A673 (cell line): ENCODE measurements at regions not wholly inside any gene's neighbourhood (a gene's known extent, or its start where the extent isn't known, plus 50 kb on each side); places are given as distances from the start of the nearest gene placed in this dataset.
"Not testable (repeated sequence)": the region's sequence is repeated elsewhere in the genome, so short reads cannot be mapped to it uniquely, and the experiment has no call there.

Source experiments
- BruUV-seq: library from RNA; stranded (reverse); fragments of 400-500 nt; replicated peaks from 2 replicates; lab custom pipeline; 2021; lab: Mats Ljungman, UMichigan
- CTCF ChIA-PET: fragments of 300-600 bp; sonication (Branson Sonifier 250); formaldehyde crosslinking; loops from one replicate; lab custom pipeline; 2022; ENCODE audit warnings: antibody characterized with exemption; lab: Charles Lee
- POLR2A ChIA-PET: fragments of 300-600 bp; sonication (Branson Sonifier 250); formaldehyde crosslinking; loops from one replicate; lab custom pipeline; 2022; ENCODE audit warnings: antibody characterized with exemption; ENCODE audit not compliant: low non-redundant PET; lab: Charles Lee
- DNase-seq: peaks from one replicate; pipeline ENCODE4 v3.0.0-alpha.2; 2015; ENCODE audit warnings: low spot score
- H3K27ac ChIP-seq: fragments of 200-600 bp; sonication (generic); 2 replicates; pipeline ENCODE4 v1.5.1; 2016; ENCODE audit warnings: mixed run types, low read depth, mild to moderate bottlenecking, mixed read lengths, antibody characterized with exemption, low read length; ENCODE audit not compliant: poor library complexity, severe bottlenecking
- H3K27me3 ChIP-seq: fragments of 200-600 bp; sonication (generic); replicated peaks from 2 replicates; pipeline ENCODE4 v1.6.1; 2017; ENCODE audit warnings: mixed run types, low read depth, mild to moderate bottlenecking, mixed read lengths, antibody characterized with exemption, low read length; ENCODE audit not compliant: insufficient read depth, poor library complexity
- H3K36me3 ChIP-seq: fragments of 200-600 bp; sonication (generic); 2 replicates; pipeline ENCODE4 v1.6.1; 2016; ENCODE audit warnings: mixed run types, mild to moderate bottlenecking, mixed read lengths, antibody characterized with exemption, low read length; ENCODE audit not compliant: insufficient read depth, poor library complexity, severe bottlenecking
- H3K4me1 ChIP-seq: fragments of 200-600 bp; sonication (generic); 2 replicates; pipeline ENCODE4 v1.6.1; 2017; ENCODE audit warnings: mixed run types, mild to moderate bottlenecking, mixed read lengths, antibody characterized with exemption, low read length; ENCODE audit not compliant: insufficient read depth, poor library complexity, severe bottlenecking
- H3K4me3 ChIP-seq: fragments of 200-600 bp; sonication (generic); 2 replicates; pipeline ENCODE4 v1.5.1; 2016; ENCODE audit warnings: low read depth, mixed run types, mild to moderate bottlenecking, mixed read lengths, low read length; ENCODE audit not compliant: poor library complexity, severe bottlenecking
- H3K9me3 ChIP-seq: fragments of 200-600 bp; sonication (generic); 2 replicates; pipeline ENCODE4 v1.6.1; 2016; ENCODE audit warnings: mixed run types, low read depth, mild to moderate bottlenecking, mixed read lengths, antibody characterized with exemption, low read length; ENCODE audit not compliant: poor library complexity, severe bottlenecking
- EZH2 ChIP-seq: fragments of 200-600 bp; sonication (generic); IDR thresholded peaks from 2 replicates; pipeline ENCODE4 v1.6.1; 2017; ENCODE audit warnings: borderline replicate concordance, low read depth, mild to moderate bottlenecking, mixed read lengths, antibody characterized with exemption, low read length; ENCODE audit not compliant: poor library complexity, severe bottlenecking
- intact Hi-C: fragments of 100-400 bp; cut with micrococcal nuclease; formaldehyde crosslinking; loops from one replicate; pipeline ENCODE4 v1.10.0; 2022; ENCODE audit not compliant: unreplicated experiment
- TF ChIP-seq, protein P1 (sequence below): fragments of 300-800, 200-600 bp; sonication (generic); conservative IDR thresholded peaks from 2 replicates; pipeline ENCODE4 v1.5.1; 2017; ENCODE audit warnings: low read depth, mild to moderate bottlenecking, antibody characterized with exemption, low read length, moderate library complexity, mixed read lengths

DNA sequence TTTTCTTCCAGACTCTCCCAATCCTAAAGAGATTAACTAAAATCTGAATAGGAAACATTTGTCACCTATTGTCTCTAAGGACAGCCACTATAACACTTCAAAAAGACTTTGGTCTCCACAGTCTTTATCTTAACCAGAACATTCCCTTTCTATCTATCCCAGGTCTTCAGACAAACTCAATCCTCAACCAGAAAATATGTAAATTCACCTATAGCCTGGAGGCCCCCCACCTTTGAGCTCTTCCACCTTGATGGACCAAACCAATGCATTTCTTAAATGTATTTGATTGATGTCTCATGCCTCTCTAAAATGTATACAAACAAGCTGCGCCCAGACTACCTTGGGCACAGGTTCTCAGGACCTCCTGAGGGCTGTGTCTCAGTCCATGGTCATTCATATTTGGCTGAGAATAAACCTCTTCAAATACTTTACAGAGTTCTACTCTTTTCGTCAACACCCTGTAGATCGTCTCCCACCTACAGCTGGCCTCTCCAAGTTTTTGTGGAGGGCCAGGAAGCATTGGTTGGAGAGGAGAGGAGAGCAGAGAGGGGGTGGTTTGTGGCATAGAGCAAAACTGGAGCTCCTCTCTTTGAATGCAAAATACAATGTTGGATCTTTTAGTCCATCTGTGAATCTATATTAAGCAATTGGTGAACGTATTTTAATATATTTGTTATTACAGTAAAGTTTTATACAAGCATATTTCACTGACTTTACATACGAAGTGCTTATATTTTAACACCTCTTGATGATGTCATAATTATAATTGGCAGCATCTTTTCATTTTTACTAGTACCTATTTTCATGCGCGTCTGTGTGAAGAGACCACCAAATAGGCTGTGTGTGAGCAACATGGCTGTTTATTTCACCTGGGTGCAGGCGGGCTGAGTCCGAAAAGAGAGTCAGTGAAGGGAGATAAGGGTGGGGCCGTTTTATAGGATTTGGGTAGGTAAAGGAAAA is 230.7 kb upstream of the DUSP10 start:
- no peak for DNase-seq
- TF ChIP-seq EZH2, result no peak
- TF ChIP-seq, protein P1, sequence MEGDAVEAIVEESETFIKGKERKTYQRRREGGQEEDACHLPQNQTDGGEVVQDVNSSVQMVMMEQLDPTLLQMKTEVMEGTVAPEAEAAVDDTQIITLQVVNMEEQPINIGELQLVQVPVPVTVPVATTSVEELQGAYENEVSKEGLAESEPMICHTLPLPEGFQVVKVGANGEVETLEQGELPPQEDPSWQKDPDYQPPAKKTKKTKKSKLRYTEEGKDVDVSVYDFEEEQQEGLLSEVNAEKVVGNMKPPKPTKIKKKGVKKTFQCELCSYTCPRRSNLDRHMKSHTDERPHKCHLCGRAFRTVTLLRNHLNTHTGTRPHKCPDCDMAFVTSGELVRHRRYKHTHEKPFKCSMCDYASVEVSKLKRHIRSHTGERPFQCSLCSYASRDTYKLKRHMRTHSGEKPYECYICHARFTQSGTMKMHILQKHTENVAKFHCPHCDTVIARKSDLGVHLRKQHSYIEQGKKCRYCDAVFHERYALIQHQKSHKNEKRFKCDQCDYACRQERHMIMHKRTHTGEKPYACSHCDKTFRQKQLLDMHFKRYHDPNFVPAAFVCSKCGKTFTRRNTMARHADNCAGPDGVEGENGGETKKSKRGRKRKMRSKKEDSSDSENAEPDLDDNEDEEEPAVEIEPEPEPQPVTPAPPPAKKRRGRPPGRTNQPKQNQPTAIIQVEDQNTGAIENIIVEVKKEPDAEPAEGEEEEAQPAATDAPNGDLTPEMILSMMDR, result no peak
- H3K4me3 ChIP-seq, result no peak overlapping the region
- POLR2A ChIA-PET, result no interaction called here
- no peaks in the 10 kb centered on the region for H3K36me3 ChIP-seq
- H3K27me3 ChIP-seq, result no peaks in the 10 kb centered on the region
- CTCF ChIA-PET, result interaction anchor here (0.6 kb wide), 1 partner anchor 10 kb away, joined by 3 read pairs; no protein-coding TSS in a partner anchor
- intact Hi-C loops, result no loop called here
- BruUV-seq, result no TSS peak
- H3K9me3 ChIP-seq, result no peaks in the 10 kb centered on the region
- no peak overlapping the region for H3K27ac ChIP-seq
- H3K4me1 ChIP-seq, result no peaks in the 10 kb centered on the region

DNA sequence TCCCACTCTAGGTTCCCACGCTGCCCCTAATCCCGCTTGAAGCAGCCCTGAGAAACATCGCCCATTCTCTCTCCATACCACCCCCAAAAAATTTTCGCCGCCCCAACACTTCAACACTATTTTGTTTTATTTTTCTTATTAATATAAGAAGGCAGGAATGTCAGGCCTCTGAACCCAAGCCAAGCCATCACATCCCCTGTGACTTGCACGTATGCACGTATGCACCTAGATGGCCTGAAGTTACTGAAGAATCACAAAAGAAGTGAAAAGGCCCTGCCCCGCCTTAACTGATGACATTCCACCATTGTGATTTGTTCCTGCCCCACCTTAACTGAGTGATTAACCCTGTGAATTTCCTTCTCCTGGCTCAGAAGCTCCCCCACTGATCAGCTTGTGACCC is 229.1 kb upstream of the DUSP10 start:
- POLR2A ChIA-PET, CTCF ChIA-PET, H3K4me3 ChIP-seq, H3K27me3 ChIP-seq, BruUV-seq, H3K9me3 ChIP-seq, DNase-seq, intact Hi-C loops, H3K27ac ChIP-seq, H3K4me1 ChIP-seq, H3K36me3 ChIP-seq: not testable (repeated sequence)

- H3K27ac ChIP-seq, H3K4me1 ChIP-seq, POLR2A ChIA-PET, BruUV-seq, H3K9me3 ChIP-seq, H3K27me3 ChIP-seq, H3K36me3 ChIP-seq, H3K4me3 ChIP-seq, CTCF ChIA-PET, intact Hi-C loops, DNase-seq: not testable (repeated sequence)
Measured at GRCh38 chr1:221969298-221969858, 227.5 kb upstream of the DUSP10 start.

DNA sequence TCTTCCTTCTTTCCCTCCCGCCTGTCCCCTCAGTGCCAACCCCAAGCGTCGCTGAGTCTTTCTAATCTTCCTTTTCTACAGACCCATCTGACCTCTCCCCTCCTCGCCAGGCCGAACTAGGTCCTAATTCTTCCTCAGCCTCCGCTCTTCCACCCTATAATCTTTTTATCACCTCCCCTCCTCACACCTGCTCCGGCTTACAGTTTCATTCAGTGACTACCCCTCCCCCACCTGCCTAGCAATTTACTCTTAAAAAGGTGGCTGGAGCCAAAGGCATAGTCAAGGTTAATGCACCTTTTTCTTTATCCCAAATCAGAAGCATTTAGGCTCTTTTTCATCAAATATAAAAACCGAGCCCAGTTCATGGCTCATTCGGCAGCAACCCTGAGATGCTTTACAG is 225.6 kb upstream of the DUSP10 start:
- H3K4me3 ChIP-seq, H3K36me3 ChIP-seq, intact Hi-C loops, BruUV-seq, H3K27me3 ChIP-seq, CTCF ChIA-PET, H3K9me3 ChIP-seq, DNase-seq, H3K4me1 ChIP-seq, POLR2A ChIA-PET, H3K27ac ChIP-seq: not testable (repeated sequence)

DNA sequence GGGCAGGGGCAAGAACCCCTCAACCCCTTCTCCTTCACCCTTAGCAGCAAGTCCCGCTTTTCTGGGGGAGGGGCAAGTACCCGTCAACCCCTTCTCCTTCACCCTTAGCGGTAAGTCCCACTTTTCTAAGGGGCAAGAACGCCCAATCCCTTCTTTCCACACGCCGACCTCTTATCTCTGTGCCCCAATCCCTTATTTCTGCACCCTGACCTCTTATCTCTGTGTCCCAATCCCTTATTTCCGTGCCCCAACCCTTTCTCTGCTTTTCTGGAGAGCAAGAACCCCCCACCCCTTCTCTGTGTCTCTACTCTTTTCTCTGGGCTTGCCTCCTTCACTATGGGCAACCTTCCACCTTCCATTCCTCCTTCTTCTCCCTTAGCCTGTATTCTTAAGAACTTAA is 225.0 kb upstream of the DUSP10 start:
- H3K27me3 ChIP-seq, BruUV-seq, H3K9me3 ChIP-seq, H3K4me3 ChIP-seq, H3K27ac ChIP-seq, POLR2A ChIA-PET, H3K36me3 ChIP-seq, DNase-seq, intact Hi-C loops, H3K4me1 ChIP-seq, CTCF ChIA-PET: not testable (repeated sequence)

GRCh38 chr1:221965891-221966290 is 224.0 kb upstream of the DUSP10 start:
- DNase-seq, result not testable (repeated sequence)

More at GRCh38 chr1:221965891-221966290, 224.0 kb upstream of the DUSP10 start:
- H3K9me3 ChIP-seq, H3K36me3 ChIP-seq, CTCF ChIA-PET, BruUV-seq, H3K4me3 ChIP-seq, POLR2A ChIA-PET, H3K27ac ChIP-seq, H3K27me3 ChIP-seq, H3K4me1 ChIP-seq, intact Hi-C loops: not testable (repeated sequence)
